Keratinocyte (primary cell): ENCODE measurements at regions not wholly inside any gene's neighbourhood (a gene's known extent, or its start where the extent isn't known, plus 50 kb on each side); places are given as distances from the start of the nearest gene placed in this dataset.

Experiments
- DNase-seq: peaks from one replicate; pipeline ENCODE4 v3.0.0-alpha.2; 2011; ENCODE audit warnings: low read depth, missing footprints, low spot score
- FAIRE-seq: peaks from 2 replicates; lab custom pipeline; 2011; peaks lifted over from hg19 to GRCh38; lab: Jason Lieb, UNC
- H2AFZ ChIP-seq: 2 replicates; pipeline ENCODE4 v1.6.0; 2012; ENCODE audit warnings: low read length, control low read depth, inconsistent platforms; ENCODE audit not compliant: control insufficient read depth
- H3K27ac ChIP-seq: 2 replicates; pipeline ENCODE4 v1.5.1; 2011; ENCODE audit warnings: low read length; ENCODE audit not compliant: control insufficient read depth, insufficient read depth
- H3K27me3 ChIP-seq: 3 replicates; pipeline ENCODE4 v1.6.0; 2011; ENCODE audit warnings: low read length; ENCODE audit not compliant: control insufficient read depth, insufficient read depth; ENCODE audit errors: extremely low read depth
- H3K36me3 ChIP-seq, 2 experiments: 2 replicates in 1 of 2; 3 replicates in 1 of 2; pipeline ENCODE4 v1.5.1; 2011; ENCODE audit warnings: low read length in 2 of 2, mild to moderate bottlenecking in 1 of 2; ENCODE audit not compliant: control insufficient read depth in 2 of 2, insufficient read depth in 2 of 2; ENCODE audit errors: extremely low read depth in 1 of 2
- H3K4me1 ChIP-seq: 3 replicates; pipeline ENCODE4 v1.5.1; 2011; ENCODE audit warnings: low read length; ENCODE audit not compliant: control insufficient read depth, insufficient read depth; ENCODE audit errors: extremely low read depth
- H3K4me2 ChIP-seq: 3 replicates; pipeline ENCODE4 v1.6.0; 2011; ENCODE audit warnings: low read depth, low read length; ENCODE audit not compliant: control insufficient read depth, insufficient read depth; ENCODE audit errors: extremely low read depth
- H3K4me3 ChIP-seq, 3 experiments: fragments of 200-600 bp in 1 of 3; sonication (generic) in 1 of 3; 2 replicates in 2 of 3; 3 replicates in 1 of 3; pipeline ENCODE4 v1.5.1; 2011 to 2016; ENCODE audit warnings: low read length in 3 of 3, mild to moderate bottlenecking in 3 of 3, control low read depth in 2 of 3, inconsistent platforms in 1 of 3, low read depth in 1 of 3, mixed read lengths in 1 of 3, mixed run types in 1 of 3, moderate library complexity in 1 of 3; ENCODE audit not compliant: control insufficient read depth in 2 of 3, insufficient read depth in 2 of 3; ENCODE audit errors: extremely low read depth in 1 of 3
- H3K79me2 ChIP-seq: 2 replicates; pipeline ENCODE4 v1.6.0; 2012; ENCODE audit warnings: low read length; ENCODE audit not compliant: control insufficient read depth, insufficient read depth
- H3K9ac ChIP-seq: 3 replicates; pipeline ENCODE4 v1.6.0; 2011; ENCODE audit warnings: low read length; ENCODE audit not compliant: control insufficient read depth, insufficient read depth; ENCODE audit errors: extremely low read depth
- H3K9me1 ChIP-seq: 3 replicates; pipeline ENCODE4 v1.6.0; 2011; ENCODE audit warnings: low read length; ENCODE audit not compliant: control insufficient read depth, insufficient read depth; ENCODE audit errors: extremely low read depth
- H3K9me3 ChIP-seq: 2 replicates; pipeline ENCODE4 v1.5.1; 2012; ENCODE audit warnings: low read depth, low read length; ENCODE audit not compliant: control insufficient read depth
- H4K20me1 ChIP-seq: 3 replicates; pipeline ENCODE4 v1.6.0; 2011; ENCODE audit warnings: low read length; ENCODE audit not compliant: control insufficient read depth, insufficient read depth; ENCODE audit errors: extremely low read depth
- EZH2 ChIP-seq: IDR thresholded peaks from one replicate; pipeline ENCODE4 v1.6.1; 2012; ENCODE audit warnings: inconsistent platforms, mild to moderate bottlenecking, low read length, moderate library complexity
- dilution Hi-C: fragments of 300-500 bp; cut with MboI; formaldehyde crosslinking; loops from one replicate; pipeline ENCODE4 v1.7.0; 2020; ENCODE audit warnings: low sequenced_read_pairs; ENCODE audit not compliant: extremely low pct_ligation_motif_present
- TF ChIP-seq, protein P1 (sequence below), 3 experiments: IDR thresholded peaks in 1 of 3; conservative IDR thresholded peaks in 1 of 3; optimal IDR thresholded peaks in 1 of 3; 2 replicates in 2 of 3; 3 replicates in 1 of 3; pipeline versions ENCODE3 to v1.5.1; 2011; ENCODE audit warnings: low read length in 3 of 3, mild to moderate bottlenecking in 3 of 3, moderate library complexity in 2 of 3, control low read depth in 1 of 3, inconsistent platforms in 1 of 3; ENCODE audit not compliant: insufficient read depth in 2 of 3; ENCODE audit errors: extremely low read depth in 1 of 3

DNA sequence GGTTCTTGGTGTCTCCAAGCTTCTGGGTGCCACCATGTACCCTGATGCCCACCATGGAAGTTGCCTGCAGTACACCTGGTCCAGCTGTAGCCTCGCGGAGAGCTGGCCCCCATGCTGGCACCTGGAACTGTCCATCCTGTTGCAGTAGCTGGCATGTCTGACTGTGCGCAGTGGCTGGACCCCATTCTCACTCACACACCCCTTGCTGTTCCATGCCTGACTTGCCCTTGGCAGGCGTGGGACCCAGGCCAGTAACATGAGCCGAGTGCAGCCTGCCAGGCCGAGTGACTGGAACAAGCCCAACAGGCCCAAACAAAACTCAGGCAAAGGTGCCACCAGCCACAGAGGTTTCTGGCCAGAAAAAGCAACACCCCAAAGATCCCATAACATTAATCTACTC is 73.8 kb downstream of the NEURL3 start:
- H3K9ac ChIP-seq, result no peak overlapping the region
- FAIRE-seq (no peak), DNase-seq (no peak)
- H3K36me3 ChIP-seq, result no peaks in the 10 kb centered on the region
- TF ChIP-seq, protein P1, sequence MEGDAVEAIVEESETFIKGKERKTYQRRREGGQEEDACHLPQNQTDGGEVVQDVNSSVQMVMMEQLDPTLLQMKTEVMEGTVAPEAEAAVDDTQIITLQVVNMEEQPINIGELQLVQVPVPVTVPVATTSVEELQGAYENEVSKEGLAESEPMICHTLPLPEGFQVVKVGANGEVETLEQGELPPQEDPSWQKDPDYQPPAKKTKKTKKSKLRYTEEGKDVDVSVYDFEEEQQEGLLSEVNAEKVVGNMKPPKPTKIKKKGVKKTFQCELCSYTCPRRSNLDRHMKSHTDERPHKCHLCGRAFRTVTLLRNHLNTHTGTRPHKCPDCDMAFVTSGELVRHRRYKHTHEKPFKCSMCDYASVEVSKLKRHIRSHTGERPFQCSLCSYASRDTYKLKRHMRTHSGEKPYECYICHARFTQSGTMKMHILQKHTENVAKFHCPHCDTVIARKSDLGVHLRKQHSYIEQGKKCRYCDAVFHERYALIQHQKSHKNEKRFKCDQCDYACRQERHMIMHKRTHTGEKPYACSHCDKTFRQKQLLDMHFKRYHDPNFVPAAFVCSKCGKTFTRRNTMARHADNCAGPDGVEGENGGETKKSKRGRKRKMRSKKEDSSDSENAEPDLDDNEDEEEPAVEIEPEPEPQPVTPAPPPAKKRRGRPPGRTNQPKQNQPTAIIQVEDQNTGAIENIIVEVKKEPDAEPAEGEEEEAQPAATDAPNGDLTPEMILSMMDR (optimal IDR thresholded peaks at IDR 0.05 in 1 of 3, IDR thresholded peaks at IDR 0.05 in 1 of 3, conservative IDR thresholded peaks at IDR 0.05 in 1 of 3; ENCODE audit: extremely low read depth in 1 of 3, insufficient read depth in 2 of 3, low read length in 3 of 3), result no peak
- no peak for TF ChIP-seq EZH2
- peaks cover 18% of the 10 kb centered on the region for H3K4me1 ChIP-seq
- no peaks in the 10 kb centered on the region for H3K9me1 ChIP-seq
- no peak overlapping the region for H3K27ac ChIP-seq
- dilution Hi-C loops, result no loop called here
- H3K4me3 ChIP-seq, result no peak overlapping the region
- no peaks in the 10 kb centered on the region for H3K79me2 ChIP-seq
- H2AFZ ChIP-seq, result no peak overlapping the region
- no peaks in the 10 kb centered on the region for H4K20me1 ChIP-seq
- H3K27me3 ChIP-seq, result no peaks in the 10 kb centered on the region
- H3K4me2 ChIP-seq, result no peak overlapping the region
- peaks cover 4% of the 10 kb centered on the region for H3K9me3 ChIP-seq

DNA sequence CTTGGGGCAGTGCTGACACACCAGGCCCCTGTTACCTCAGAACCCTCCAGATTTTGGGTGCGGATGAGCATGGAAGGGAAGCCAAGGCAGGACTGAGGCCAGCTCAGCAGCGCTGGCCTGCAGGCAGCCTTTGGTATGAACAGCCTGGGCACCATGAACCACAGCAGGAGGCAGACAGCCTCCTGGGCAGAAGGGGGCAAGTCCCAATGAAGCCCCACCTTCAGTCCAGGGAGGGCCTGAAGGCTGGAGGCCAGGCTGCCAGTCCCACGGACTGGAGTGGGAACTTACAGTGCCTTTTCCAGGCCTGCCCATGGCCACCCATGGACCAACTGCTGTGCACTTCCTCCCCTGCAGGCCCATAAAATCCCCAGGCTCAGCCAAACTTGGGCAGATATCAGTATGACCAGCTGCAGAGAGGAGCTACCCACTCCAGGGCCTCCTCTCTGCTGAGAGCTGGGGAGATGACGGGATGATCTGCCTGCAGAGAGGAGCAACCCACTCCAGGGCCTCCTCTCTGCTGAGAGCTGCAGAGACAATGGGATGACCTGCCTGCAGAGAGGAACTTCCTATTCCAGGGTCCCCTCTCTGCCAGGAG is 74.7 kb downstream of the NEURL3 start:
- dilution Hi-C loops, result no loop called here
- H3K27me3 ChIP-seq, result no peaks in the 10 kb centered on the region

More for the DNA sequence above, 74.7 kb downstream of the NEURL3 start:
- Histone ChIP-seq H3K9me1 (no peaks in the 10 kb centered on the region), H2AFZ (no peak overlapping the region), H3K27ac (no peak overlapping the region), H3K4me1 (peaks cover 18% of the 10 kb centered on the region), H3K79me2 (no peaks in the 10 kb centered on the region), H3K9ac (no peak overlapping the region), H3K4me2 (no peak overlapping the region), H3K9me3 (peaks cover 4% of the 10 kb centered on the region), H3K4me3 (no peak overlapping the region), H3K36me3 (no peaks in the 10 kb centered on the region), H4K20me1 (no peaks in the 10 kb centered on the region)
- FAIRE-seq, result no peak
- no peak for TF ChIP-seq EZH2
- TF ChIP-seq, protein P1 (optimal IDR thresholded peaks at IDR 0.05 in 1 of 3, IDR thresholded peaks at IDR 0.05 in 1 of 3, conservative IDR thresholded peaks at IDR 0.05 in 1 of 3; ENCODE audit: extremely low read depth in 1 of 3, insufficient read depth in 2 of 3, low read length in 3 of 3), result no peak
- DNase-seq, result no peak
